NCI-H1930 (cell line): ENCODE measurements at regions not wholly inside any gene's neighbourhood (a gene's known extent, or its start where the extent isn't known, plus 50 kb on each side); places are given as distances from the start of the nearest gene placed in this dataset.
"Not testable (repeated sequence)": the region's sequence is repeated elsewhere in the genome, so short reads cannot be mapped to it uniquely, and the experiment has no call there.

Experiments
- DNase-seq, 2 experiments: peaks; one replicate each; lab custom pipeline; 2025; lab: John Stamatoyannopoulos, UW

DNA sequence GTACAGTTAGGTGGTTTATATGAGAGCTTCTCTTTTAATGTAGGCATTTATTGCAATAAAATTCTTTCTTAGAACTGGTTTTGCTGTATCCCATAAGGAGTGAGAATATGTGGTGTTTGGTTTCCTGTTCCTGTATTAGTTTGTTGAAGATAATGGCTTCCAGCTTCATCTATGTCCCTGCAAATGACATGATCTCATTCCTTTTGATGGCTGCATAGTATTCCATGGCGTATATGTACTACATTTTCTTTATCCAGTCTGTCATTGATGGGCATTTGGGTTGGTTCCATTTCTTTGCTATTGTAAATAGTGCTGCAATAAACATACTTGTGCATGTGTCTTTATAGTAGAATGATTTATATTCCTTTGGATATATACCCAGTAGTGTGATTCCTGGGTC lies 106.7 kb upstream of the IRS4 start:
- DNase-seq = not testable (repeated sequence)

DNA sequence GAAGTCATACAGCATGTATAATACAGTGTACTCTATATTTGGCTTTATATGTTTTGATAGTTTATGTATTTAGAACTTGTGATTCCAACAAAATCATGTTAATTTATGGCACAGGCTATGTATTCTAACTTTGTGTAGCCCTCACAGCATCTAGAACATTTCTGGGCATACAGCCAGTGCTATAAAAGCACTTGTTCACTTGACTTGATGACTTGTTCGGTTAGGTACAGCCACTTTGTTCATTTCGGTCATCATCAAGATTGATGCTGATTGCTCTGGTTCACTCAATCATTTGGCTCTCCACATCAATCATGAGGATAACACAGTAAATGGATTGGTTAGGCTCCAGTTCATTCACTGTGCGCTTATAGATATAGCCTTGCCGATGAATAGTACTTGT lies 97.6 kb upstream of the IRS4 start:
- peak in 1 of 2 experiments; percentile 9 for DNase-seq

DNA sequence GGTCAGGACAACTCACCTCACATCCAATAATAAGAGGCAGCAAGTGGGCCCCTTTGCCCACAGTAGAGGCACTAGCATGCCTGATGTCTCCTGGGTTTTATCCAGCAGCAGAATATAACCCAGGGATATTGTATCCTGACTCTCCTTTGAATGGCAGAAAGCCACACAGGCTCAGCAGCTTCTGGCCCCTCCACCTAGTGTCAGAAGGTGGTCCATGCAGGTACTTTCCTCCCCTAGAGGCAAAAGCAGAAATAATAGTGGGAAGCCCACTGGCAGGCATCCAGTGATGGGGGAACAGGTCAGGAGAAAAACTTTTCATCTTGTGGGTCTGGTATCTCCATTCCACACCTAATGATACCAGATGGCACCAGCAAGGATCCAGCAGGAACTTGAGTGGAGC lies 75.5 kb upstream of the IRS4 start:
- DNase-seq = no peak

DNA sequence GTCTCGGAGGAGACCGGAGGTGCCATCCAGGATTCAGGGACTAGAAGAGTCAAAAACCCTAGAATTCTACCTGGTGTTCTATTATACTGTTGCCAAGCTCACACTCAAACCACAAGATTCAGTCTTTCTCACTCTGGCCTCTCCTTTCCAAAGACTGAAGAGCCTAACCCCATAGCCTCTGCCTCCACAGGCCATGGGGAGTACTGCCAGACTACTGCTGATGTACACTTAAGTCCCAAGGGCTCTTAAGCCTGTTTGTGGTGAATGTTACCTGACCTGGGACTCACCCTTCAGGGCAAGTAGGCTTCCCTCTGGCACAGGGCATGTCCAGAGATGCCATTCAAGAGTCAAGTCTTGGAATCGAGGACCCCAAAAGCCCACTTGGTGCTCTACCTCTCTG lies 58.9 kb upstream of the IRS4 start:
- DNase-seq = no peak
